A673 (cell line): ENCODE measurements at regions not wholly inside any gene's neighbourhood (a gene's known extent, or its start where the extent isn't known, plus 50 kb on each side); places are given as distances from the start of the nearest gene placed in this dataset.

Experiments used
- BruUV-seq: library from RNA; stranded (reverse); fragments of 400-500 nt; replicated peaks from 2 replicates; lab custom pipeline; 2021; lab: Mats Ljungman, UMichigan
- CTCF ChIA-PET: fragments of 300-600 bp; sonication (Branson Sonifier 250); formaldehyde crosslinking; loops from one replicate; lab custom pipeline; 2022; ENCODE audit warnings: antibody characterized with exemption; lab: Charles Lee
- POLR2A ChIA-PET: fragments of 300-600 bp; sonication (Branson Sonifier 250); formaldehyde crosslinking; loops from one replicate; lab custom pipeline; 2022; ENCODE audit warnings: antibody characterized with exemption; ENCODE audit not compliant: low non-redundant PET; lab: Charles Lee
- DNase-seq: peaks from one replicate; pipeline ENCODE4 v3.0.0-alpha.2; 2015; ENCODE audit warnings: low spot score
- H3K27ac ChIP-seq: fragments of 200-600 bp; sonication (generic); 2 replicates; pipeline ENCODE4 v1.5.1; 2016; ENCODE audit warnings: mixed run types, low read depth, mild to moderate bottlenecking, mixed read lengths, antibody characterized with exemption, low read length; ENCODE audit not compliant: poor library complexity, severe bottlenecking
- H3K27me3 ChIP-seq: fragments of 200-600 bp; sonication (generic); replicated peaks from 2 replicates; pipeline ENCODE4 v1.6.1; 2017; ENCODE audit warnings: mixed run types, low read depth, mild to moderate bottlenecking, mixed read lengths, antibody characterized with exemption, low read length; ENCODE audit not compliant: insufficient read depth, poor library complexity
- H3K36me3 ChIP-seq: fragments of 200-600 bp; sonication (generic); 2 replicates; pipeline ENCODE4 v1.6.1; 2016; ENCODE audit warnings: mixed run types, mild to moderate bottlenecking, mixed read lengths, antibody characterized with exemption, low read length; ENCODE audit not compliant: insufficient read depth, poor library complexity, severe bottlenecking
- H3K4me1 ChIP-seq: fragments of 200-600 bp; sonication (generic); 2 replicates; pipeline ENCODE4 v1.6.1; 2017; ENCODE audit warnings: mixed run types, mild to moderate bottlenecking, mixed read lengths, antibody characterized with exemption, low read length; ENCODE audit not compliant: insufficient read depth, poor library complexity, severe bottlenecking
- H3K4me3 ChIP-seq: fragments of 200-600 bp; sonication (generic); 2 replicates; pipeline ENCODE4 v1.5.1; 2016; ENCODE audit warnings: low read depth, mixed run types, mild to moderate bottlenecking, mixed read lengths, low read length; ENCODE audit not compliant: poor library complexity, severe bottlenecking
- H3K9me3 ChIP-seq: fragments of 200-600 bp; sonication (generic); 2 replicates; pipeline ENCODE4 v1.6.1; 2016; ENCODE audit warnings: mixed run types, low read depth, mild to moderate bottlenecking, mixed read lengths, antibody characterized with exemption, low read length; ENCODE audit not compliant: poor library complexity, severe bottlenecking
- EZH2 ChIP-seq: fragments of 200-600 bp; sonication (generic); IDR thresholded peaks from 2 replicates; pipeline ENCODE4 v1.6.1; 2017; ENCODE audit warnings: borderline replicate concordance, low read depth, mild to moderate bottlenecking, mixed read lengths, antibody characterized with exemption, low read length; ENCODE audit not compliant: poor library complexity, severe bottlenecking
- intact Hi-C: fragments of 100-400 bp; cut with micrococcal nuclease; formaldehyde crosslinking; loops from one replicate; pipeline ENCODE4 v1.10.0; 2022; ENCODE audit not compliant: unreplicated experiment
- TF ChIP-seq, protein P1 (sequence below): fragments of 300-800, 200-600 bp; sonication (generic); conservative IDR thresholded peaks from 2 replicates; pipeline ENCODE4 v1.5.1; 2017; ENCODE audit warnings: low read depth, mild to moderate bottlenecking, antibody characterized with exemption, low read length, moderate library complexity, mixed read lengths

DNA sequence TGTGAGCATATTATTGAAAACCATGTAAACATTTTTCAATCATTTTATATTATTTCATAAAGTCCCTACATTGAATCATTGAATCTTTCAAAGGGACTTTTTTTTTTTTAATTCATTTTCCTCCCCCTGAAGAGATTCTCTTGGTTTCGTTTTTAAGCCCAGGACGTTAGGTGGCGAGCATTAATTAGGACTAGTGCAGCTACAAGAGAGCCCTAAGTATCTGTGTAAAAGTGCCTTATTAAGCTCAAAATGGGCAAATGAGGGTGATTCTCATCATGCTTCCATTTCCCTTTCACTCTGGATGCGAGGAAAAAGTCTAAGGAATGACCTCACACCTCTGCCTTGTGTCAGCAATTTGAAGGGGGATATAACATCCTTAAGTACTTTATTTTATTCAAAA lies 517.9 kb upstream of the ITGA1 start:
- TF ChIP-seq, protein P1, sequence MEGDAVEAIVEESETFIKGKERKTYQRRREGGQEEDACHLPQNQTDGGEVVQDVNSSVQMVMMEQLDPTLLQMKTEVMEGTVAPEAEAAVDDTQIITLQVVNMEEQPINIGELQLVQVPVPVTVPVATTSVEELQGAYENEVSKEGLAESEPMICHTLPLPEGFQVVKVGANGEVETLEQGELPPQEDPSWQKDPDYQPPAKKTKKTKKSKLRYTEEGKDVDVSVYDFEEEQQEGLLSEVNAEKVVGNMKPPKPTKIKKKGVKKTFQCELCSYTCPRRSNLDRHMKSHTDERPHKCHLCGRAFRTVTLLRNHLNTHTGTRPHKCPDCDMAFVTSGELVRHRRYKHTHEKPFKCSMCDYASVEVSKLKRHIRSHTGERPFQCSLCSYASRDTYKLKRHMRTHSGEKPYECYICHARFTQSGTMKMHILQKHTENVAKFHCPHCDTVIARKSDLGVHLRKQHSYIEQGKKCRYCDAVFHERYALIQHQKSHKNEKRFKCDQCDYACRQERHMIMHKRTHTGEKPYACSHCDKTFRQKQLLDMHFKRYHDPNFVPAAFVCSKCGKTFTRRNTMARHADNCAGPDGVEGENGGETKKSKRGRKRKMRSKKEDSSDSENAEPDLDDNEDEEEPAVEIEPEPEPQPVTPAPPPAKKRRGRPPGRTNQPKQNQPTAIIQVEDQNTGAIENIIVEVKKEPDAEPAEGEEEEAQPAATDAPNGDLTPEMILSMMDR = no peak
- TF ChIP-seq EZH2 = no peak
- CTCF ChIA-PET = no interaction called here

DNA sequence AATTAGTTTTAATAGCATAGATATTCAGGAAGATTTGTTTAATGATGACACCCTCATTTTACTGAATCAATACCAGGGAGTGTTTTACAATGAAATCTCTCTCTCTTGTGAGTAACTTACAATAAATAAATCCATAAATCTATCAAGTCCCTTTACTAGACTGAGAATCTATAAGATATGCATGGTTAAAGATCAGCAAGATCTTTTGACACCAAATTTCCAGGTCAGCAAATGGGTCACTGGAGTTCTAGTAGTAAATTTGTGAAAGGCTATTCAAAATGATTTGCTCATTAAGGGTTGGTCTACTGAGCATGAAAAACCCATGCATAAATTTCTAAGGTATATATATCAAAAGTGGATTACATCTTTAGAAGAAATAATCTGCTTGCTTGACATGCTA lies 512.1 kb upstream of the ITGA1 start:
- POLR2A ChIA-PET = no interaction called here
- no peaks in the 10 kb centered on the region for H3K27me3 ChIP-seq
- H3K4me3 ChIP-seq = no peak overlapping the region
- no peak overlapping the region for H3K27ac ChIP-seq
- no peaks in the 10 kb centered on the region for H3K36me3 ChIP-seq
- peaks cover 1% of the 10 kb centered on the region for H3K4me1 ChIP-seq
- TF ChIP-seq, protein P1 = no peak
- no peak for TF ChIP-seq EZH2
- DNase-seq = no peak
- no TSS peak for BruUV-seq
- H3K9me3 ChIP-seq = no peaks in the 10 kb centered on the region
- intact Hi-C loops = no loop called here
- CTCF ChIA-PET = no interaction called here

More for the DNA sequence above, 517.9 kb upstream of the ITGA1 start:
- no TSS peak for BruUV-seq
- H3K27me3 ChIP-seq = no peaks in the 10 kb centered on the region
- no peaks in the 10 kb centered on the region for H3K36me3 ChIP-seq
- H3K27ac ChIP-seq = peak overlapping the region; percentile 8
- H3K4me1 ChIP-seq = peaks cover 25% of the 10 kb centered on the region
- H3K4me3 ChIP-seq = peak overlapping the region; percentile 31
- POLR2A ChIA-PET = no interaction called here
- no peaks in the 10 kb centered on the region for H3K9me3 ChIP-seq
- intact Hi-C loops = no loop called here
- DNase-seq = peak; percentile 42

DNA sequence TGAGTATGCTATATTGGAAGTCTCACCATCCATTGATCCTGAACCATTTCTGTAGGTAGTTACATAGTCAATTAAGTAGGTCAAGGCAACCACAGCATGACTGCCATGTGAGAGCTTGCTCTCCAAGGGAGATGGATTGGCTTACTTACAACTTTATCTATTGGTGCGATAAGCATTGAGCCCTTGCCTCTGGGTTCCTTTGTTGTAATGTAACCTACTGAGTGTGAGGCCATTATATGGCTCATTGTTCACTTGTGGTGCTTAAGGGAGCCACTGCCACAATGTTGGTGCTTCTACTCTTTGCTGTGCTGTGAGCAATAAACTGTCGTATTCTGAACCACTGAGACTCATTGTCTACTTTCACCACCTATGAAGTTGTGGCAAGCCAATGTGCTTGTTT lies 510.6 kb upstream of the ITGA1 start:
- intact Hi-C loops = no loop called here
- Histone ChIP-seq H3K9me3 (no peaks in the 10 kb centered on the region), H3K36me3 (no peaks in the 10 kb centered on the region), H3K27me3 (no peaks in the 10 kb centered on the region), H3K4me1 (no peaks in the 10 kb centered on the region), H3K4me3 (no peak overlapping the region), H3K27ac (no peak overlapping the region)
- DNase-seq = no peak
- TF ChIP-seq, protein P1 = no peak
- TF ChIP-seq EZH2 = no peak
- CTCF ChIA-PET = no interaction called here
- POLR2A ChIA-PET = no interaction called here
- BruUV-seq = no TSS peak
